AG09309 (cell line): ENCODE measurements at regions not wholly inside any gene's neighbourhood (a gene's known extent, or its start where the extent isn't known, plus 50 kb on each side); places are given as distances from the start of the nearest gene placed in this dataset.

Experiments
- DNase-seq: peaks from one replicate; pipeline ENCODE4 v3.0.0-alpha.2; 2010; ENCODE audit warnings: low read depth
- H3K4me3 ChIP-seq: 2 replicates; pipeline ENCODE4 v1.5.1; 2011; ENCODE audit warnings: mild to moderate bottlenecking, low read depth, low read length, moderate library complexity; ENCODE audit not compliant: control insufficient read depth
- CTCF ChIP-seq: IDR thresholded peaks from 2 replicates; pipeline ENCODE4 v1.5.1; 2011; ENCODE audit warnings: mild to moderate bottlenecking, low read depth, low read length, inconsistent platforms; ENCODE audit not compliant: insufficient read depth, control insufficient read depth; ENCODE audit errors: missing control alignments

GRCh38 chr2:143893371-143893770, 626.5 kb downstream of the ZEB2 start:
- no peak for DNase-seq
- H3K4me3 ChIP-seq: no peak overlapping the region
- TF ChIP-seq CTCF: no peak

GRCh38 chr2:143891879-143892308, 628.0 kb downstream of the ZEB2 start:
- DNase-seq: no peak
- no peak for TF ChIP-seq CTCF
- no peak overlapping the region for H3K4me3 ChIP-seq

GRCh38 chr2:143890798-143891197, 629.1 kb downstream of the ZEB2 start:
- no peak overlapping the region for H3K4me3 ChIP-seq
- no peak for DNase-seq
- TF ChIP-seq CTCF: no peak

GRCh38 chr2:143889216-143889615, 630.7 kb downstream of the ZEB2 start:
- DNase-seq: no peak
- no peak overlapping the region for H3K4me3 ChIP-seq
- TF ChIP-seq CTCF: no peak

- H3K4me3 ChIP-seq: no peak overlapping the region
- no peak for DNase-seq
- no peak for TF ChIP-seq CTCF
These were observed 634.5 kb downstream of the ZEB2 start for GRCh38 chr2:143885461-143885860.

- DNase-seq: no peak
- no peak overlapping the region for H3K4me3 ChIP-seq
- TF ChIP-seq CTCF: no peak
These were observed 638.7 kb downstream of the ZEB2 start for GRCh38 chr2:143881246-143881645.
